ENCODE measurements at regions not wholly inside any gene's neighbourhood (a gene's known extent, or its start where the extent isn't known, plus 50 kb on each side); places are given as distances from the start of the nearest gene placed in this dataset.
"Not testable (repeated sequence)": the region's sequence is repeated elsewhere in the genome, so short reads cannot be mapped to it uniquely, and the experiment has no call there.

DNA sequence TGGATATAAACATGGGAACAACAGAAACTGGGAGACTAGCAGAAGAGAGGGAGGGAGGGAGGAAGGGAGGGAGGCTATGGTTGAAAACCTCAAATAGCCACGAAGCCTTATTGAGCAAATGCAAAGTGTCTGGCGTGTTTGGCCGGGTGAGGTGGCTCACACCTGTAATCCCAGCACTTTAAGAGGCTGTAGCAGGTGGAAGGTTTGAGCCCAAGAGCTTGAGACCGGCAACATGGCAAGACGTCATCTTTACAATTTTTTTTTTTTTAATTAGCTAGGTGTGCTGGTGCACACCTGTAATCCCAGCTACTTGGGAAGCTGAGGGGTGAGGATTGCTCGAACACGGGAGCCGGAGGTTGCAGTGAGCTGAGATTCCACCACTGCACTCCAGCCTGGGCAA is 139.2 kb upstream of the TPTE start:
- H3K36me3 Mint-ChIP-seq (ENCODE audit: low read depth); H3K4me3 Mint-ChIP-seq: not testable (repeated sequence)

DNA sequence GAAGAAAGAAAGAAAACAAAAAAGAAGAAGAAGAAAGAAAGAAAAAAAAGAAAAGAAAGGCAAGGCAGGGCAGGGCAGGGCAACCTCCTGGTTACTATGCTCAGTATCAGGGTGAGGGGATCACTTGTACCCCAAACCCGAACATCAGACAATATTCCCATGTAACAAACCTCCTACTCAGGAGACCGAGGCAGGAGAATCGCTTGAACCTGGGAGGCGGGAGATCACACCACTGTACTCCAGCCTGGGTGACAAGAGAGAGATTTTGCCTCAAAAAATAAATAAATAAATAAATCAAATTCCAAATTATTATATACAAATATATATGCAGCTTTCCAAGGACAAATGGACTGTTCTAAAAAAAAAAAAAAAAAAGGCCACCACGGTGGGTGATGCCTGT is 138.8 kb upstream of the TPTE start:
- not testable (repeated sequence) for DNase-seq; H3K27me3 Mint-ChIP-seq (ENCODE audit: insufficient read depth); H3K4me3 Mint-ChIP-seq

More for the DNA sequence above, 139.2 kb upstream of the TPTE start:
- H3K27me3 Mint-ChIP-seq (ENCODE audit: insufficient read depth); H3K27ac Mint-ChIP-seq; DNase-seq; H3K4me1 Mint-ChIP-seq (ENCODE audit: low read depth): not testable (repeated sequence)
- peaks cover 24% of the 10 kb centered on the region for H3K9me3 Mint-ChIP-seq

DNA sequence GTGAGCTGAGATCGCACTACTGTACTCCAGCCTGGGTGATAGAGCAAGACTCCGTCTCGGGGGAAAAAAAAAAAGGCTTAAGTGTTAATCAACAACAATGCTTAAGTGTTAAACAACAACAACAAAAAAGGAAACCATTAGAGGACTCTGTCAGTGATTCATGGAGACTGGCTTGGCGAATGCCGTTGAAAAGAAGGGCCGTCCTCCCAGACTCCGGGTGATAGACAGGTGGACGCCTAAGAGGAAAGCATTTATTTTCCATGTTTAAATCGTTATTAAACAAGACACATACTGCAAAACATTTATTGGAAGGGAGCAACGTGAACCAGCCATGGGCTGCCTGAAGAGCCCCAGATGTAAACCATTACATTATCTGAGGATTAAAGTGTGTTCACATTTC is 137.8 kb upstream of the TPTE start:
- not testable (repeated sequence) for H3K4me1 Mint-ChIP-seq (ENCODE audit: low read depth); H3K9me3 Mint-ChIP-seq; DNase-seq; H3K36me3 Mint-ChIP-seq (ENCODE audit: low read depth); H3K4me3 Mint-ChIP-seq; H3K27me3 Mint-ChIP-seq (ENCODE audit: insufficient read depth); H3K27ac Mint-ChIP-seq

More for the DNA sequence above, 138.8 kb upstream of the TPTE start:
- peaks cover 19% of the 10 kb centered on the region for H3K9me3 Mint-ChIP-seq
- H3K4me1 Mint-ChIP-seq (ENCODE audit: low read depth); H3K27ac Mint-ChIP-seq; H3K36me3 Mint-ChIP-seq (ENCODE audit: low read depth): not testable (repeated sequence)

DNA sequence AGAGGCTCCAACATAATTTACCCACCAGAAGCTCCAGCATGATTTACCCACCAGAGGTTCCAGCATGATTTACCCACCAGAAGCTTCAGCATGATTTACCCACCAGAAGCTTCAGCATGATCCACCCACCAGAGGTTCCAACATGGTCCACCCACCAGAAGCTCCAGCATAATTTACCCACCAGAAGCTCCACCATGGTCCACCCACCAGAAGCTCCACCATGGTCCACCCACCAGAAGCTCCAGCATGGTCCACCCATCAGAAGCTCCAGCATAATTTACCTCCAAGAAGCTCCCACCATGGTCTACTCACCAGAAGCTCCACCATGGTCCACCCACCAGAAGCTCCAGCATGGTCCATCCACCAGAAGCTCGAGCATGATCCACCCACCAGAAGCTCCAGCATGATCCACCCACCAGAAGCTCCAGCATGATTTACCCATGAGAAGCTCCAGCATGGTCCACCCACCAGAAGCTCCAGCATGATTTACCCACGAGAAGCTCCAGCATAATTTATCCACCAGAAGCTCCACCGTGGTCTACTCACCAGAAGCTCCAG is 137.0 kb upstream of the TPTE start:
- not testable (repeated sequence) for DNase-seq; H3K36me3 Mint-ChIP-seq (ENCODE audit: low read depth)

DNA sequence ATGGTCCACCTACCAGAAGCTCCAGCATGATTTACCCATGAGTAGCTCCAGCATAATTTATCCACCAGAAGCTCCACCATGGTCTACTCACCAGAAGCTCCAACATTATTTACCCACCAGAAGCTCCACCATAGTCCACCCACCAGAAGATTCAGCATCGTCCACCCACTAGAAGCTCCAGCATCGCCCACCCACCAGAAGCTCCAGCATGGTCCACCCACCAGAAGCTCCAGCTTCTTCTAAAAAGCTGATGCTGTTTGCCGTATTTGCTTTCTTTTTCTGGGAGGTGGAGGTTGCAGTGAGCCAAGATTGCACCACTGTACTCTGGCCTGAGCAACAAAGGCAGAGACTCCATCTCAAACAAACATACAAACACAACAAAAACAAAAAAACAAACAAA is 136.2 kb upstream of the TPTE start:
- DNase-seq; H3K27ac Mint-ChIP-seq; H3K36me3 Mint-ChIP-seq (ENCODE audit: low read depth); H3K27me3 Mint-ChIP-seq (ENCODE audit: insufficient read depth); H3K4me3 Mint-ChIP-seq; H3K4me1 Mint-ChIP-seq (ENCODE audit: low read depth); H3K9me3 Mint-ChIP-seq: not testable (repeated sequence)

More for the DNA sequence above, 137.0 kb upstream of the TPTE start:
- not testable (repeated sequence) for H3K27me3 Mint-ChIP-seq (ENCODE audit: insufficient read depth); H3K4me1 Mint-ChIP-seq (ENCODE audit: low read depth); H3K9me3 Mint-ChIP-seq; H3K4me3 Mint-ChIP-seq; H3K27ac Mint-ChIP-seq

DNA sequence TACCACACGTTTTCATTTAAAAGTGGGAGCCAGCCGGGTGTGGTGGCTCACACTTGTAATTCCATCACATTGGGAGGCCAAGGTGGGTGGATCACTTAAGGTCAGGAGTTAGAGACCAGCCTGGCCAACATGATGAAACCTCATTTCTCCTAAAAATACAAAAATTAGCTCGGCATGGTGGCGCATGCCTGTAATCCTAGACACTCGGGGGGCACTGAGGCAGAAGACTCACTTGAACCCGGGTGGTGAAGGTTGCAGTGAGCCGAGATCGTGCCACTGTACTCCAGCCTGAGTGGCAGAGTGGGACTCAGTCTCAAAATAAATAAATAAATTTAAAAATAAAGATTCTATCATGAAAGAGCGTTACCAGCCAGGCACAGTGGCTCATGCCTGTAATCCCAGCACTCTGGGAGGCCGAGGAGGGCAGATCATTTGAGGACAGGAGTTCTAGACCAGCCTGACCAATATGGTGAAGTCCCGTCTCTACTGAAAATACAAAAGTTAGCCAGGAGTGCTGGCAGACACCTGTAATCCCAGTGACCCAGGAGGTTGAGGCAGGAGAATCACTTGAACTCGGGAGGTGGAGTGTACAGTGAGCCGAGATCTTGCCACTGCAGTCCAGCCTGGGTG is 135.4 kb upstream of the TPTE start:
- H3K27me3 Mint-ChIP-seq (ENCODE audit: insufficient read depth); H3K36me3 Mint-ChIP-seq (ENCODE audit: low read depth); H3K9me3 Mint-ChIP-seq; H3K4me3 Mint-ChIP-seq; H3K4me1 Mint-ChIP-seq (ENCODE audit: low read depth); H3K27ac Mint-ChIP-seq; DNase-seq: not testable (repeated sequence)

DNA sequence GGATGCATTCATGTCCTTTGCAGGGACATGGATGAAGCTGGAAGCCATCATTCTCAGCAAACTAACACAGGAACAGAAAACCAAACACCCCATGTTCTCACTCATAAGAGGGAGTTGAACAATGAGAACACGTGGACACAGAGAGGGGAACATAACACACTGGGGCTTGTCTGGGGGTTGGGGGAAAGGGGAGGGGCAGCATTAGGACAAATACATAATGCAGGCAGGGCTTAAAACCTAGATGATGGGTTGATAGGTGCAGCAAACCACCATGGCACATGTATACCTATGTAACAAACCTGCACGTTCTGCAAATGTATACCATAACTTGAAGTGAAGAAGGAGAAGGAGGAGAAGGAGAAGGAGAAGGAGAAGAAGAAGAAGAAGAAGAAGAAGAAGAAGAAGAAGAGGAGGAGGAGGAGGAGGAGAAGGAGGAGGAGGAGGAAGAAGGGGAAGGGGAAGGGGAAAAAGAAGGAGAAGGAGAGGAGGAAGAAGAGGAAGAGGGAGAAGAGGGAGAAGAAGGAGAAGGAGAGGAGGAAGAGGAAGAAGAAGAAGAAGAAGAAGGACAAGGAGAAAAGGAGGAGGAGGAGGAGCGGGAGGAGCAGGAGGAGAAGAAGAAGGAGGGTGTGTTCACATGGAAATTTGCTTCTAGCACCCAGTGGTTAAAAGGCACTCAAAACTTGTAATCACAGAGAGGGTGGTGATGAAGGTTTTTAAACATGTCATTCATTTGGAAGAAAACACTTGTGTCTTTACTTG is 133.5 kb upstream of the TPTE start:
- not testable (repeated sequence) for H3K9me3 Mint-ChIP-seq; H3K27ac Mint-ChIP-seq; H3K36me3 Mint-ChIP-seq (ENCODE audit: low read depth); H3K27me3 Mint-ChIP-seq (ENCODE audit: insufficient read depth); H3K4me1 Mint-ChIP-seq (ENCODE audit: low read depth); H3K4me3 Mint-ChIP-seq; DNase-seq

DNA sequence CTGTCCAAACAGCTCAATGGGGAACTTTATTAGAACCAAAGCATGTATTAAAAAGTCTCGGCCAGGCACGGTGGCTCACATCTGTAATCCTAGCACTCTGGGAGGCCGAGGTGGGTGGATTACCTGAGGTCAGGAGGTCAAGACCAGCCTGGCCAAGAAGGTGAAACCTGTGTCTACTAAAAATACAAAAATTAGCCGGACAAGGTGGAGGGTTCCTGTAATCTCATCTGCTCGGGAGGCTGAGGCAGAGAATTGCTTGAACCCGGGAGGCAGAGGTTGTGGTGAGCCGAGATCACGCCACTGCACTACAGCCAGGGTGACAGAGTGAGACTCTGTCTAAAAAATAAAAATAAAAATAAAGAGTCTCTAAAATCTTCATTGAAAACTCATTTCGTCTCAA is 132.8 kb upstream of the TPTE start:
- not testable (repeated sequence) for H3K9me3 Mint-ChIP-seq; H3K4me1 Mint-ChIP-seq (ENCODE audit: low read depth); DNase-seq; H3K4me3 Mint-ChIP-seq; H3K27ac Mint-ChIP-seq; H3K36me3 Mint-ChIP-seq (ENCODE audit: low read depth); H3K27me3 Mint-ChIP-seq (ENCODE audit: insufficient read depth)

DNA sequence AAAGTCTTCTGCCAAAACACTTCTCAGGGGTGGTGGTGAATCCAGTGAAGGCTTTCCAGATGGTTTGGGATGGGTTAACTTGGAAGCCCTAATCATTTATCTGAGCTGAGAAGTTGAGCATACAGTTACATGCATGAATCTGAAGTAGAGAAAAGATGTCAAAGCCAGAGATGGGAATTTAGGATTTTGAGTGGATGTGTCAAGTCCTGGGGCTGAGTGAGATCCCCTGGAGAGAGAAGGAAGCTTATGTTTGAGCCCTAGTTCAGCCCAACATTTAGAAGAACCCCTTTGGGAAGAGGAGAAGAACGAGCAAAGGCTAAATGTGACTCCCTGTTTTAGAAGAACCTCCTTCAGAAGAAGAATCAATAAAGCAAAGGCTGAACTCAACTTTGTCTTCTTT is 129.1 kb upstream of the TPTE start:
- not testable (repeated sequence) for H3K4me1 Mint-ChIP-seq (ENCODE audit: low read depth); H3K36me3 Mint-ChIP-seq (ENCODE audit: low read depth); H3K9me3 Mint-ChIP-seq; H3K27me3 Mint-ChIP-seq (ENCODE audit: insufficient read depth); H3K27ac Mint-ChIP-seq; DNase-seq; H3K4me3 Mint-ChIP-seq

DNA sequence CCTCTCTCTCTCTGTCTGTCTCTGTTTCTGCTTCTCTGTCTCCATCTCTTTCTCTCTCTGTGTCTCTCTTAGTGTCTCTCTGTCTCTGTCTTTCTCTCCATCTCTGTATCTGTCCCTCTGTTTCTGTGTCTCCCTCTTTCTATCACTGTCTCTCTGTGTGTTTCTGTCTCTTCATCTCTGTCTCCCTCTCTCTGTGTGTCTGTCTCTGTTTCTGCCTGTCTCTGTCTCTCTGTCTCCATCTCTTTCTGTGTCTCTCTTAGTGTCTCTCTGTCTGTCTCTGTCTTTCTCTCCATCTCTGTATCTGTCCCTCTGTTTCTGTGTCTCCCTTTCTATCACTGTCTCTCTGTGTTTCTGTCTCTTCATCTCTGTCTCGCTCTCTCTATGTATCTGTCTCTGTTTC is 125.4 kb upstream of the TPTE start:
- not testable (repeated sequence) for H3K4me3 Mint-ChIP-seq; DNase-seq; H3K4me1 Mint-ChIP-seq (ENCODE audit: low read depth); H3K9me3 Mint-ChIP-seq; H3K27me3 Mint-ChIP-seq (ENCODE audit: insufficient read depth); H3K36me3 Mint-ChIP-seq (ENCODE audit: low read depth); H3K27ac Mint-ChIP-seq

DNA sequence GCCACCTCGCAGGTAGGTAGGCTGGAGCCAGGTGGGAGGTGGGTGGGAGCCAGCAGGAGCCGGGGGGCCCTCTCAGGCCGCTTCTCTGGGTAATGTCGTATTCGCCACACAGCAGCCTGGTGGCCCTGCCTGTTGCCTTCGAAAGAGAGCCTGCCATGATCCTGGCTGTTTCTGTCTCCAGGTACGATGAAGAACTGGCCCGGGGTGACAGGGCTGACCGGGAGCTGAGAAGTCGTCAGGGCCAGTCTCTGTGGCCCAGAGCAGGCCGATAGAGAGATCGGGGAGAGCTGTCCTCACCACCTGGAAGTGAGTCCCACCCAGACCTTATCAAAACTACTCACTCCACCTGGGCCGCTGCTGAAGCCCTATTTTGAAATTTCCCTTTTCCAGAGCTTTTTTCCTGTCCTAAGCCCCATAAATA is 123.9 kb upstream of the TPTE start:
- not testable (repeated sequence) for H3K36me3 Mint-ChIP-seq (ENCODE audit: low read depth); H3K9me3 Mint-ChIP-seq; H3K4me1 Mint-ChIP-seq (ENCODE audit: low read depth); H3K27me3 Mint-ChIP-seq (ENCODE audit: insufficient read depth); H3K4me3 Mint-ChIP-seq; H3K27ac Mint-ChIP-seq; DNase-seq

DNA sequence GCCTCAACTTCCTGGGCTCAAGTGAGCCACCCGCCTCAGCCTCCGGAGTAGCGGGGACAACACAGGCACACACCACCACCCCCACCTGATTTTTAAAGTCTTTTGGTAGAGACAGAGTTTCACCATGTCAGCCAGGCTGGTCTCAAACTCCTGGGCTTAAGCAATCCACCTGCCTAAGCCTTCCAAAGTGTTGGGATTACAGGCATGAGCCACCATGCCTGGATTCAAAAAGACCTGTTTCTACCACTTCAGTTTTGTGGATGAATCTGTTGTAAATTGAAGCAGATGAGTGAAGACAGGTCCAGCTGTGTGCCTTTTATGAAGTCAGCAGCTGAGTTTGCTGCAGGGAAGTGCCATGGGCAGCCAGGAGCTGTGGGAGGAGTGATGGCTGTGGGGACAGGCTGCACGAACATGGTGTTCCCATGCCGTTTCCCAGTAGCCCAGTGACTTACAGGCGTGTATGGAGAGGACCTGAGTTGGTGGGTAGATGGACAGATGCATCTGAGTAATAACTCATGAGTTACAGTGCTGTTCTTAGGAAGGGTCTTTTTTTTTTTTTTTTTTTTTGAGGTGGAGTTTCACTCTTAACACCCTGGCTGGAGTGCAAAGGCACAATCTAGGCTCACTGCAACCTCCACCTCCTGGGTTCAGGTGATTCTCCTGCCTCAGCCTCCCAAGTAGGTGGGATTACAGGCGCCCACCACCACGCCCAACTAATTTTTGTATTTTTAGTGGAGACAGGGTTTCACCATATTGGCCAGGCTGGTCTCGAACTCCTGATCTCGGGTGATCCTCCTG is 122.5 kb upstream of the TPTE start:
- not testable (repeated sequence) for H3K36me3 Mint-ChIP-seq (ENCODE audit: low read depth); H3K4me1 Mint-ChIP-seq (ENCODE audit: low read depth); H3K27me3 Mint-ChIP-seq (ENCODE audit: insufficient read depth); H3K4me3 Mint-ChIP-seq; DNase-seq; H3K9me3 Mint-ChIP-seq; H3K27ac Mint-ChIP-seq

DNA sequence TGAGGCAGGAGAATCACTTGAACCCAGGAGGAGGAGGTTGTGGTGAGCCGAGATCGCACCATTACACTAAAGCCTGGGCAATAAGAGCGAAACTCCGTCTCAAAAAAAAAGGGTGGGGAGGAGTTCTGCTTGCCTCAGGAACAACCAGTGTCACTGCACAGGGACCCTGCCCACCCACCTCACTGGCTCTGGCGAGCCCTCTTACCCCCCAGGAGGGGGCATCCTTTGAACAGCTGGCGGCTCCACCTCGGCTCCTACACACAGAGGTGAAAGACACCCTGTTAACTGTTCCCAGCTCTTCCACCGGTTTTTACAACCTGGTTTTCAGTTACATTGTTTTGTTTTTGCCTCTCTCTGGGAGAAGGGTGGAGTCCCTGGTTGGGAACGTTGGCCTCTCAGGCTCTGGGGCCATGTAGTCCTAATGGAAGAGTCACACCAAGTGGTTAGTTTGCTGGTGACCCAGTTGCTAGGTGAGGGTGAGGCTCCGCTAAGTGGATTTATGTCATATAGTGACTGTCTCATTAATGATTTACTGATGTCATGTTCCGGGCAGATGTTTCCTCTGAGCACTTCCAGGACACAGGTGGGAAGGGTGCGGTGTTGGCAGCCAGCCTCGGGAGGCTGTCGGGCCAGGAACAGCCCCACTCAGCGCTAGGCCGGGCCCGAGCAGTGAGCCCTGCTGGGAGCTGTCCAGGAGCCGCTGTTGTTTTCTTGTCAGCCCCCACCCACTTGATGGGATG is 120.6 kb upstream of the TPTE start:
- not testable (repeated sequence) for H3K4me3 Mint-ChIP-seq; H3K27ac Mint-ChIP-seq; H3K27me3 Mint-ChIP-seq (ENCODE audit: insufficient read depth); H3K4me1 Mint-ChIP-seq (ENCODE audit: low read depth); DNase-seq; H3K36me3 Mint-ChIP-seq (ENCODE audit: low read depth)
- H3K9me3 Mint-ChIP-seq = peaks cover 19% of the 10 kb centered on the region

Measured in HFFc6 (cell line).